ENCODE measurements at regions not wholly inside any gene's neighbourhood (a gene's known extent, or its start where the extent isn't known, plus 50 kb on each side); places are given as distances from the start of the nearest gene placed in this dataset.
"Not testable (repeated sequence)": the region's sequence is repeated elsewhere in the genome, so short reads cannot be mapped to it uniquely, and the experiment has no call there.

DNA sequence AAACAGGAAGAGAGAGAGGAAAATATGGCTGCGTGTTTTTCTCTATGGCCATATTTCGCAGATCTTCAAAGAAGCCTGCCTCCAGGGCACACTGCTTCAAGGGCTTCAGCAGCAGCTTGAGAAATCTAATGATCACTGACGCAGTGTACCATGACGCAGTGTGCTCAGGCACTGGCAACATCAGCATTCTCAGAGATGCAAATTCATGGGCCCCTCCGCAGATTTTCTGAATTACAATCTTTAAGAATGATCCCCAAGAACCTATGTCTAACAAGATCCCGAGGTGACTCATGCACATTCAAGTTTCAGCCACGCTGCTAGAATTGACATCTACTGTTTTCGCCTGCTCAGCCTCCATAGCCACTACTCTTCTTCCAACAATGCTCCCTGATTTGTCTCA is 143.9 kb upstream of the ZNF366 start:
- no peak for DNase-seq (ENCODE audit: low read depth in 2 of 2)

DNA sequence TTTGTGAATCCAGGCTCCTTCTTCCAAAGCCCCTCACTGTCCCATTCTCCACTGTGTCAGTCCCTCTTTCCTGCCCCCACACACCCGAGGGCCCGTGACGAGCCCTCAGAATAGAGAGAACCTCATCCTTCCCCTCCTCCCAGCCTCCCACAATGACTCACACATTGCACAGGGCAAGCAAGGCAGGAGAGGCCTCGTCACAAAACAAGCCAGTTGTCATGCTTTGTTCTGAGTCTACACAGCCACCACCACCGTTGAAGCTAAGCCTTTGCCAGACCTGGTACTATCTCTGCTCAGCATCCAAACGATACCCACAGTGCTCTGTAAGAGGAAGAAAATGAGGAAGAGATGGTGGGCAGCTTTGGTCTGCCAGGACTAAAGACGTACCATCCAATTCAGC is 142.2 kb upstream of the ZNF366 start:
- no peak for DNase-seq (ENCODE audit: low read depth in 2 of 2)

DNA sequence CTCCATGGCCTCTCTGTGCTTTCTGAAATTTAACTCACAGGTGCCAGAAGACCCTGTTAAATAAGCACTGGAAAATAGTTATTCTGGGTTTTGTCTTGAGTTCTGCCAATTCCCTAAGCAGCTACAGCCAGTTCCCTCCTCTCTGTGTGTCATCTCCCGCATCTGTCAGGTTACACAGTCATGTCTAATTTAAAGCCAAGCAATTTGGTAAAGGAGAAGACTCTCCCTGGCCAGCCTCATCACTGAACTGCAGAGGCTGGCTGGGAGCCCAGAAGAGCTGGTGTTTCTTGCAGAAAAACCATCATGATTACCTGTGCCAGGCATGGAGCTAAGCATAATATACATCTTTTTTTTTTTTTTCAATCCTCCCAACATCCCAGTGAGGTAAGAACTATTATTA is 141.3 kb upstream of the ZNF366 start:
- DNase-seq (ENCODE audit: low read depth in 2 of 2), result no peak

DNA sequence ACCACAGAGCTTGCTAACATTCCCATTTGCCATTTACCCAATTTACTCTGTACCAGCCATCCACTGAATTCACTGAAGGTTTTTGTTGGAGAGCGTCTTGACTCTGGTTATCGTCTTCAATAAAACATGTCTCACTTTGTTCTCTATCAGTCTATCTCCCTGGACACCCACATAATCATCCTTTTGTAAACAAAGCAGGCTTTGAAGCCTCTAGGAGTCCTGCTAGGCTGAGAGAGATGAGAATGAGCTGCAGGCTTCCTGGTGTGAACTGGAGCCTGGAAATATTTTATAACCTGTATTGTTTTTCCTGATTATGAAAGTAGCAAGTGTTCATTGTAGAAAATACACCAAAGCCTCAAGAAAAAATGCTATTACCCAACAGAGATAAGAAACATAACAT is 140.6 kb upstream of the ZNF366 start:
- DNase-seq (ENCODE audit: low read depth in 2 of 2), result no peak

GRCh38 chr5:72646246-72646866 is 139.1 kb upstream of the ZNF366 start:
- DNase-seq (ENCODE audit: low read depth in 2 of 2), result no peak

- no peak for DNase-seq (ENCODE audit: low read depth in 2 of 2)
These were observed 138.0 kb upstream of the ZNF366 start for GRCh38 chr5:72645064-72645846.

DNA sequence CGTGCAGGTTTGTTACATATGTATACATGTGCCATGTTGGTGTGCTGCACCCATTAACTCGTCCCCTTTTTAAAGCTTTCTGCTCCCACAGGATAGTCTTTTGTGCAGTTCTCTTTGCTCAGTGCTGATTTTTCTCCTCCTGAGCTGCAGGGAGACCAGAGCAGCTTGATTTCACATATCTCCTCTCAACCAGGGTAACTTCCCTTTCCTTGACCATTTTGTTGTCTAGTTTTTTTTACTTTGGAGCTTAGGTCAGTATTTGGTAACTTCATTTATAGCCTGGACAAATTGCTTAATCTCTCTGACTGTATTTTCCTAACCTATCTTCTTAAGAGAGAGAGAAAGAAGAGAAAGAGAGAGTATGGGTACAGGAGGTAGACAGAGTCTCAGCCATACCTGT is 137.1 kb upstream of the ZNF366 start:
- no peak for DNase-seq (ENCODE audit: low read depth in 2 of 2)

GRCh38 chr5:72641164-72641563 is 134.0 kb upstream of the ZNF366 start:
- no peak for DNase-seq (ENCODE audit: low read depth in 2 of 2)

- no peak for DNase-seq (ENCODE audit: low read depth in 2 of 2)
These were observed 129.8 kb upstream of the ZNF366 start for GRCh38 chr5:72637058-72637457.

- DNase-seq (ENCODE audit: low read depth in 2 of 2), result not testable (repeated sequence)
These were observed 129.4 kb upstream of the ZNF366 start for GRCh38 chr5:72636565-72636964.

GRCh38 chr5:72634444-72634843 is 127.2 kb upstream of the ZNF366 start:
- no peak for DNase-seq (ENCODE audit: low read depth in 2 of 2)

DNA sequence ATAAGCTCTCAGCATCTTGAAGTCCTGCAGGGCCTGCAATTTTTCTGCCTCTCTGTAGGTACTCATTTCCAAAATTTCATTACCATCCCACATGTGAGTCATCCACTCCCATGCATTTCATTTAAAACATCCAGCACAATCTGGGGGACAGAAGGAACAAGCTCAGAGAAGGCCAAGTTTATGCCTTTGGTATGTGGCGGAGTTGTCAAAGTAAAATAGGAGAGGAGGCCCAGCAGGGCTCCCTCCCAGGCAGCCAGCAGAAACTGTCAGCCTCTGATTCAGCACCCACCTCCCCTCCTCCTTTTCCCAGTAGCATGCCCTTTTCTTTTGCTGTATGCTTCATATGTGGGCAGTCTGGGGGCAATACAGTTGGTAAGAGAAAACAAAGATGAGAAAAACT is 126.4 kb upstream of the ZNF366 start:
- DNase-seq (ENCODE audit: low read depth in 2 of 2), result no peak

DNA sequence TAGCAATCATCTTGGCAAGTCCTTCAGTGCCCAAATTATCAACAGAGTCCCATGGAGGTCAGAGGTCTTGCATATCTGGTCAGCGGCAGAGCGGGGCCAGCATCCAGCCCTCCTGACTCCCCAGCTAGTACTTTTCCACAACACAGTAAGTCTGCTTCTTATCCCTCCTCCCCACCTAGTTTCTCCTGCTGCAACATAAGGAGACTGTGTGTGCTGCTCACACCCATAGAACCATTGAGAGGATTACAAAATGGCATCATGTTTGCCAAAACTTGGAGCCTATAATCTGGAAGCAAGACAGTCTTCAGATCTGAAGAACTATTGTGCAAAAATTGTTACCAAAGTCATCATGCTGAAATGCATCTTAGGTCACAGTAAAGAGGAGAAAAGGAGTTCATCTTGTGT is 125.8 kb upstream of the ZNF366 start:
- DNase-seq (ENCODE audit: low read depth in 2 of 2), result no peak

- no peak for DNase-seq (ENCODE audit: low read depth in 2 of 2)
These were observed 123.5 kb upstream of the ZNF366 start for GRCh38 chr5:72630721-72631120.

DNA sequence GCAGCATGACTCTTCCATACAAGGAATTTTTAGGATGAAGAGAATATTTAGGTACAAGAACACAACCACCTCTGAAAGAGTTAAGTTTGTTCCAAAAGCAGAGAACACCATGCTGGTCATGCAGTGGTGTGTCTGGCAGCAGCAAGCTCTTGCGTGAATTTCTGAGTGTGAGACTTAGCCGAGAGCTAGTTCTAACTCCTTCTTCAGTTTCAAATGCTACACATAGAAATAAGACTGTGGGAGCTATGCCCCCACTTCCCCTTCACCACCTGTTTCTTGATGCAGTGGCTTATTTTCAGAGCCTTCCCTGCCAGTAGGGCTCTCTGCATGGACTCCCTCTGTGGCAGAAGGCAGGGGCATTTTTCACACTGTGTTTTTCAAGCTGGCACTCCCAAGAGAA is 122.9 kb upstream of the ZNF366 start:
- no peak for DNase-seq (ENCODE audit: low read depth in 2 of 2)

DNA sequence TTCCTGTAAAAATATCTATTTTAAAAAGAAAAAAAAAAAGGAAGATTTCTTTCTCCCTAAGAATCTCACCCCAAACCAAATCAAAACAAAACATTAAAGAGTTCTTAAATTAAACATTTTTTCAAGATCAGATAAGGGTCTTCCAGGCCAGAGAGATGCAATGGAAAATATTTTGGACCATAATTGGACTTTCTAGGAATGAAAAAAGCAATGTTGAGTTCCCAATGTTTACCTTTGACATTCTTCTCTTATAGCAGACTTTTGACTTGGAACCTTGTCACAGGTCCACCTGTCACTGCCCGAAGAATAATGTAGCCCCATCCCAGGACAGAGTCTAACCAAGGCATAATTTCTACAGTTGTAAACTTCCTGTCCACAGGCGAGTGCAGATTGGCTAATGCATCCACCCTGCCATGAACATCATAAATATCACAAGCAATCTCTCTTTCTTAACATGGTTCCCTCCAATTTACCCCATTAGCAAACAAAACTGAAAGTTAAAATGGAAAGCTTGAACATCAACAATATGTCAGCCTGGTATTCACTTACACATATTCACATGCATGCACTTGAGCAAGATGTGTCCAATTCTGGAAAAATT is 121.7 kb upstream of the ZNF366 start:
- no peak for DNase-seq (ENCODE audit: low read depth in 2 of 2)

- no peak for DNase-seq (ENCODE audit: low read depth in 2 of 2)
These were observed 118.1 kb upstream of the ZNF366 start for GRCh38 chr5:72625332-72625731.

DNA sequence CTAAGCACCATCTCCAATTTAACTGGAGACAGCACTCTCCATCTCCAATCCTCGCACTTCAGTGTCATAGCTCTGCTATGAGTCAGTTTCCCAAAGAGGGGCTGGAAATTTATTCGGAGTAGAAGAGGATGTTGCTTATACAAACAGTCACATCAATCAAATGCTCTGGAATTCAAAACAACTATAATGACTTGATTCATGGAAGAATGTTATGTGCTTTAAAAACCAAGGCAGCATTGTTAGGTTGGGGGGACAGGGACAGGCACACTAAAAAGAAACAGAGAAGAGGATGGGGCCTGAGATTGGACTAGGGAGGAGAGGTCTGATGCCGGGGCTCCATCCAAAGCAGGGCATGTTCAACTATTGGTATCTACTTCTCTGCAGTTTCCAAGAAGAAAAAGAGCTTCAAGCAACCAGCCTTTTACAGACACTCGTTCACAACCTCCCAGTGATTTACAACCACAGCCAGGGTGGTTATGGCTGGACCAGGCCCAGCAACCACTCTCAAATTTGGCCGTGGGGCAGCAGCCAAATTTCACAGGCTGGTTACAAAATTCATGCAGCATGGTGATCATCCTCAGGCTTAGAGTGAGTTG is 117.5 kb upstream of the ZNF366 start:
- no peak for DNase-seq (ENCODE audit: low read depth in 2 of 2)

- no peak for DNase-seq (ENCODE audit: low read depth in 2 of 2)
These were observed 116.7 kb upstream of the ZNF366 start for GRCh38 chr5:72623936-72624335.

DNA sequence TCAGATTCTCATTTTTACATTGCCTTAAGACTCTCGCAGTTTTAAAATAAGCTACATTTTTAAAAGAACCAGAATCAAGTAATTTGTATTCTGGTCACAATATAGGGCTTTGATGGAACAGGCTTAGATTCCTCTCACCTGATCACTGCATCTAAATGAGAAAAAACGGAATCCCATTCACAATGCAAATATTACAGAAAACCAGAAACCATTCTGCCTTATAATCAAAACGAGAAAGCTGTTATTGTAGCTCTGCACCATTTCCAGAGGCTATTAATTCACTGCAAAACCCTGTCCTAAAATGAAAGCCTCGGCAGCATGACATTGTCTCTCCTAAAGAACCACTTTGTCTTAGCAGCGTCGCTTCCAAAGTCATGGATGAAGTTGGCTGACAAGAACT is 116.1 kb upstream of the ZNF366 start:
- DNase-seq (ENCODE audit: low read depth in 2 of 2), result no peak

DNA sequence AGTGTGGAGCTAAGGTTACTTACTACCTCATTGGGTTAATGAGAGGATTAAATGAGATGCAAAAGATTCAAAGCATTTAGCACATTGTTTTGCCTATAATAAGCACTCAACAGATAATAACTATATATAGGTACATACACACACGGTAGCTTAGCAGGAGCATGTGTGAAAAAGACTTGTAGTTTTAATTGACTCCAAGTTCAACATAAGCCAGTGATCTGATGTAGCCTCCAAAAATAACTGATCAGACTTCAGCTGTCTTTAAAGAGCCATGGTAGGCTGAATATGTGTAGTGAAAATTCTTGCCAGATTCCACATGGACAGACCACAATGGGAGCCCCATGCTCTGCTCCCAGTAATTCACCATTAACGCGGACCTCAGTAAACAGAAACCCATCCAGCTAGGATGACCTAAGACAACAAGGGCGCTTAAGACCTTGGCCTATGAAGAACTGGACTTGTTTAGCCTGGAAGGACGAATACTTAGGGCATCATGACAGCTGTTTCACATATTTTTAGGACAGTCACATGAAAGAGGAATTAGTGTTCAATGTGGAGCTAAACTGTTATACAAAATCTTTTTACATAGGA is 115.1 kb upstream of the ZNF366 start:
- no peak for DNase-seq (ENCODE audit: low read depth in 2 of 2)

DNA sequence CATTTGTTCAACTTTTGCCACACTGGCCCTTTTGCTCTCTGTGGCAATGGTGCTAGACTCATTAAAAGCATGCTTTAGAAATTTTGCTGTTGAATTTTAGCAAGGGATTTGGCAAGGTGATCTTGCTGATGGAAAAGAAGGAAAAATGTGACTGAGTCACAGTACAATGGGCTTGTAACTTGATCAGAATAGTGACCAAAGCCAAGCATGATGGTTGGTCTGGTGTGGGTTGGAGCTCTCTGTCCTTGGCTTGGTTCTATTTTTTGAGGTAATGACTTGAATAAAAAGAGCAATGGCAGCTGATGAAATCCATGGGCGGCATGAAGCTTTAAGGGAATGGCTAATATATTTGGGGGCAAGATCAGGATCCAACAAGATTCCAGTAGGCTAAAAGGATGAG is 114.4 kb upstream of the ZNF366 start:
- no peak for DNase-seq (ENCODE audit: low read depth in 2 of 2)

DNA sequence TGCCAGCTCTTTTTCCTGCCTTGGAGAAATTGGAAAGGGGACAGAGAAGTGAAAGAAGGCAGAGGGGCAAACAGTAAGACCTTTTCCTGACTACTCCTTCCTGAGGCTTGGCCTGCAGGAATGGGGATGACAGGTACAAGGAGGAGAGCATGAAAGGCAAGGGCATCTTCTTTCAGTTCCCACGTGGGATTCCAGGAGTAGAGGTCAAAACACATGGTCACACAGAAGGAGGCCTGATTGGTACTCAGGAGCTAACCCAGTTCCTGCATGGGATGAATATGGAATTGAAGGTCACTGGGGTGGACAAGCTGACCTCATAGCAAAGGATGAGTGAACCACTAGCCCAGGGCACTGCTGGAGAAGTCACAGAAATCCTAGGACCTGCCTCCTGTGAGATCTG is 112.5 kb upstream of the ZNF366 start:
- no peak for DNase-seq (ENCODE audit: low read depth in 2 of 2)

Data from stimulated activated CD8-positive, alpha-beta memory T cell treated with anti-CD3 and anti-CD28 coated beads, Interleukin-7, amount 100 ng/mL, for 1 hour (primary cell).